H1 (cell line): ENCODE measurements at regions not wholly inside any gene's neighbourhood (a gene's known extent, or its start where the extent isn't known, plus 50 kb on each side); places are given as distances from the start of the nearest gene placed in this dataset.

Experiments
- CTCF ChIA-PET: fragments of 300-600 bp; sonication (Branson Sonifier 250); formaldehyde crosslinking; loops from one replicate; lab custom pipeline; 2021; ENCODE audit not compliant: partially characterized antibody; lab: Charles Lee
- POLR2A ChIA-PET: fragments of 300-600 bp; sonication (Branson Sonifier 250); formaldehyde crosslinking; loops from one replicate; lab custom pipeline; 2021; ENCODE audit warnings: inconsistent platforms; ENCODE audit not compliant: partially characterized antibody; lab: Charles Lee
- DNase-seq, 2 experiments: peaks; one replicate each; pipeline versions ENCODE4 v3.0.0 to v3.0.0-alpha.2; 2010 to 2022; ENCODE audit warnings: low spot score in 2 of 2, low read depth in 1 of 2, mixed read lengths in 1 of 2
- FAIRE-seq: peaks from 2 replicates; lab custom pipeline; 2011; peaks lifted over from hg19 to GRCh38; lab: Jason Lieb, UNC
- H2AFZ ChIP-seq: 2 replicates; pipeline ENCODE4 v1.8.1; 2012; ENCODE audit warnings: low read length, inconsistent platforms
- H2AK5ac ChIP-seq: 2 replicates; pipeline ENCODE4 v1.6.1; 2013; ENCODE audit warnings: low read depth, low read length
- H2BK120ac ChIP-seq: replicated peaks from 2 replicates; pipeline ENCODE3; 2013; ENCODE audit warnings: low read depth, low read length, inconsistent platforms
- H2BK12ac ChIP-seq: 2 replicates; pipeline ENCODE4 v1.6.1; 2013; ENCODE audit warnings: low read depth, low read length
- H2BK15ac ChIP-seq: 2 replicates; pipeline ENCODE4 v1.6.1; 2013; ENCODE audit warnings: low read length
- H2BK20ac ChIP-seq: 2 replicates; pipeline ENCODE4 v1.6.1; 2013; ENCODE audit warnings: low read length
- H2BK5ac ChIP-seq: 2 replicates; pipeline ENCODE4 v1.6.1; 2013; ENCODE audit warnings: low read depth, low read length
- H3K14ac ChIP-seq: 2 replicates; pipeline ENCODE4 v1.6.1; 2013; ENCODE audit warnings: inconsistent platforms; ENCODE audit not compliant: insufficient read length
- H3K18ac ChIP-seq: 2 replicates; pipeline ENCODE4 v1.6.1; 2013; ENCODE audit warnings: low read length; ENCODE audit errors: extremely low read depth
- H3K23ac ChIP-seq: 2 replicates; pipeline ENCODE4 v1.6.1; 2013; ENCODE audit warnings: inconsistent platforms; ENCODE audit not compliant: insufficient read length
- H3K23me2 ChIP-seq: 2 replicates; pipeline ENCODE4 v1.6.1; 2013; ENCODE audit warnings: low read depth, low read length
- H3K27ac ChIP-seq: 2 replicates; pipeline ENCODE4 v1.6.1; 2011; ENCODE audit warnings: low read depth, low read length, inconsistent platforms
- H3K27me3 ChIP-seq, 4 experiments: replicated peaks in 1 of 4; 1 replicate in 1 of 4; 2 replicates in 3 of 4; pipeline versions ENCODE4 v1.6.1 to v1.8.1; 2011 to 2013; ENCODE audit warnings: low read length in 3 of 4, mild to moderate bottlenecking in 3 of 4, inconsistent platforms in 2 of 4, mixed read lengths in 2 of 4, moderate library complexity in 1 of 4; ENCODE audit not compliant: control insufficient read depth in 3 of 4, insufficient read depth in 3 of 4; ENCODE audit errors: extremely low read depth in 1 of 4
- H3K36me3 ChIP-seq, 4 experiments: 2 replicates each; pipeline versions ENCODE4 v1.6.1 to v1.8.1; 2011 to 2013; ENCODE audit warnings: mild to moderate bottlenecking in 4 of 4, low read length in 3 of 4, moderate library complexity in 2 of 4, control low read depth in 1 of 4, inconsistent platforms in 1 of 4; ENCODE audit not compliant: insufficient read depth in 4 of 4, control insufficient read depth in 2 of 4
- H3K4ac ChIP-seq: replicated peaks from 2 replicates; pipeline ENCODE3; 2013; ENCODE audit warnings: low read length, low read depth, mixed read lengths, inconsistent platforms; ENCODE audit not compliant: insufficient read length
- H3K4me1 ChIP-seq, 4 experiments: replicated peaks in 1 of 4; 1 replicate in 1 of 4; 2 replicates in 3 of 4; pipeline versions ENCODE4 v1.6.1 to v1.8.1; 2011 to 2013; ENCODE audit warnings: low read length in 3 of 4, inconsistent platforms in 2 of 4, mixed read lengths in 1 of 4; ENCODE audit not compliant: insufficient read depth in 4 of 4, control insufficient read depth in 3 of 4
- H3K4me2 ChIP-seq, 2 experiments: 2 replicates each; pipeline versions ENCODE4 v1.6.1 to v1.8.1; 2011 to 2013; ENCODE audit warnings: low read depth in 2 of 2, low read length in 2 of 2, control low read depth in 1 of 2, inconsistent platforms in 1 of 2, mild to moderate bottlenecking in 1 of 2; ENCODE audit not compliant: insufficient read depth in 1 of 2
- H3K4me3 ChIP-seq, 4 experiments: fragments of 200-600, 300-600 bp in 1 of 4; sonication (generic), shearing (Covaris generic), sonication (Bioruptor Twin) in 1 of 4; 2 replicates each; pipeline versions ENCODE4 v1.5.1 to v1.8.1; 2011 to 2016; ENCODE audit warnings: low read length in 4 of 4, low read depth in 3 of 4, control low read depth in 2 of 4, inconsistent platforms in 2 of 4, mild to moderate bottlenecking in 2 of 4, mixed read lengths in 1 of 4, moderate library complexity in 1 of 4; ENCODE audit not compliant: insufficient read depth in 2 of 4; ENCODE audit errors: extremely low read depth in 1 of 4
- H3K56ac ChIP-seq: replicated peaks from 2 replicates; pipeline ENCODE3; 2013; ENCODE audit warnings: low read depth, mild to moderate bottlenecking, mixed read lengths, low read length, inconsistent platforms; ENCODE audit not compliant: insufficient read length
- H3K79me1 ChIP-seq: 2 replicates; pipeline ENCODE4 v1.6.1; 2013; ENCODE audit warnings: low read depth, low read length, control low read depth
- H3K79me2 ChIP-seq, 2 experiments: 2 replicates each; pipeline versions ENCODE4 v1.6.1 to v1.8.1; 2012 to 2013; ENCODE audit warnings: low read length in 2 of 2, mild to moderate bottlenecking in 2 of 2, inconsistent platforms in 1 of 2; ENCODE audit not compliant: insufficient read depth in 2 of 2, control insufficient read depth in 1 of 2
- H3K9ac ChIP-seq, 4 experiments: replicated peaks in 1 of 4; 1 replicate in 1 of 4; 2 replicates in 3 of 4; pipeline versions ENCODE4 v1.6.1 to v1.8.1; 2011 to 2013; ENCODE audit warnings: low read depth in 3 of 4, low read length in 3 of 4, control low read depth in 2 of 4, mild to moderate bottlenecking in 2 of 4, moderate library complexity in 2 of 4, inconsistent platforms in 1 of 4; ENCODE audit errors: extremely low read depth in 1 of 4
- H3K9me3 ChIP-seq, 2 experiments: 2 replicates each; pipeline versions ENCODE4 v1.6.1 to v1.8.1; 2012 to 2013; ENCODE audit warnings: mild to moderate bottlenecking in 2 of 2, moderate library complexity in 2 of 2, control low read depth in 1 of 2, inconsistent platforms in 1 of 2, low read depth in 1 of 2, low read length in 1 of 2, mixed read lengths in 1 of 2; ENCODE audit not compliant: insufficient read depth in 2 of 2
- H4K20me1 ChIP-seq, 2 experiments: replicated peaks in 1 of 2; 2 replicates each; pipeline versions ENCODE3 to v1.8.1; 2011 to 2013; ENCODE audit warnings: inconsistent platforms in 2 of 2, low read length in 2 of 2, mild to moderate bottlenecking in 1 of 2; ENCODE audit not compliant: insufficient read depth in 2 of 2, control insufficient read depth in 1 of 2
- H4K5ac ChIP-seq: 2 replicates; pipeline ENCODE4 v1.6.1; 2013; ENCODE audit warnings: low read length, low read depth, mixed read lengths, inconsistent platforms; ENCODE audit not compliant: insufficient read length
- H4K8ac ChIP-seq: 2 replicates; pipeline ENCODE4 v1.8.0; 2013; ENCODE audit warnings: mild to moderate bottlenecking, moderate library complexity, low read length, inconsistent platforms; ENCODE audit not compliant: insufficient read depth; ENCODE audit errors: extremely low read depth
- H4K91ac ChIP-seq: replicated peaks from 2 replicates; pipeline ENCODE3; 2013; ENCODE audit warnings: low read length, mixed read lengths, inconsistent platforms; ENCODE audit not compliant: insufficient read length
- ATF2 ChIP-seq: IDR thresholded peaks from 2 replicates; pipeline ENCODE4 v1.6.1; 2012; ENCODE audit warnings: low read length, inconsistent platforms
- BACH1 ChIP-seq: IDR thresholded peaks from 2 replicates; pipeline ENCODE4 v1.6.1; 2012; ENCODE audit warnings: low read length, improper control_type of control experiment
- BCL11A ChIP-seq, 2 experiments: IDR thresholded peaks; one replicate each; pipeline ENCODE4 v1.6.1; 2011; ENCODE audit warnings: low read depth in 2 of 2, low read length in 2 of 2, mild to moderate bottlenecking in 2 of 2
- CBX8 ChIP-seq: fragments of 300-800, 300-1000 bp; sonication (generic); IDR thresholded peaks from 2 replicates; pipeline ENCODE4 v1.7.1; 2016; ENCODE audit warnings: low read depth, low read length, borderline replicate concordance
- EP300 ChIP-seq, 2 experiments: IDR thresholded peaks; 1 replicate in 1 of 2; 2 replicates in 1 of 2; pipeline ENCODE4 v1.6.1; 2011 to 2012; ENCODE audit warnings: low read depth in 2 of 2, low read length in 2 of 2, mild to moderate bottlenecking in 2 of 2, borderline replicate concordance in 1 of 2, inconsistent platforms in 1 of 2, moderate library complexity in 1 of 2
- EZH2 ChIP-seq: fragments of 200-600 bp; sonication (generic); IDR thresholded peaks from 2 replicates; pipeline ENCODE4 v1.7.1; 2012; ENCODE audit warnings: low read depth, mild to moderate bottlenecking, moderate library complexity, low read length, inconsistent platforms; ENCODE audit not compliant: severe bottlenecking
- JUN ChIP-seq: IDR thresholded peaks from 2 replicates; pipeline ENCODE4 v1.6.1; 2011; ENCODE audit warnings: low read depth, mild to moderate bottlenecking, improper control_type of control experiment, low read length
- PHF8 ChIP-seq: fragments of 200-600 bp; sonication (generic); conservative IDR thresholded peaks from 2 replicates; pipeline ENCODE4 v1.7.1; 2012; ENCODE audit warnings: low read depth, mild to moderate bottlenecking, inconsistent platforms, low read length, moderate library complexity
- RFX5 ChIP-seq: IDR thresholded peaks from 2 replicates; pipeline ENCODE4 v1.6.1; 2011; ENCODE audit warnings: low read depth, low read length, improper control_type of control experiment, borderline replicate concordance
- RXRA ChIP-seq: IDR thresholded peaks from 2 replicates; pipeline ENCODE4 v1.6.1; 2011; ENCODE audit warnings: low read depth, mild to moderate bottlenecking, low read length, moderate library complexity; ENCODE audit not compliant: insufficient read depth
- SIX5 ChIP-seq: IDR thresholded peaks from 2 replicates; pipeline ENCODE4 v1.6.1; 2011; ENCODE audit warnings: mild to moderate bottlenecking, low read depth, low read length
- SRF ChIP-seq: IDR thresholded peaks from 2 replicates; pipeline ENCODE4 v1.6.1; 2011; ENCODE audit warnings: mild to moderate bottlenecking, low read depth, low read length, moderate library complexity
- TBP ChIP-seq: IDR thresholded peaks from 2 replicates; pipeline ENCODE4 v1.6.1; 2011; ENCODE audit warnings: low read depth, low read length, improper control_type of control experiment
- YY1 ChIP-seq: IDR thresholded peaks from 2 replicates; pipeline ENCODE4 v1.6.1; 2011; ENCODE audit warnings: low read depth, mild to moderate bottlenecking, low read length
- WGBS, 2 experiments: shearing (Covaris generic) in 1 of 2; methylation state at CpG; one replicate each; pipeline versions ENCODE4 v1.1.6 to v1.1.7; 2013 to 2015; ENCODE audit warnings: low lambda C conversion rate in 2 of 2, mixed read lengths in 2 of 2, inconsistent platforms in 1 of 2, low coverage in 1 of 2, missing lambda C conversion rate in 1 of 2; ENCODE audit not compliant: insufficient replicate concordance in 2 of 2, insufficient coverage in 1 of 2, insufficient read length in 1 of 2; ENCODE audit errors: extremely low coverage in 1 of 2, missing lambda C conversion rate in 1 of 2; 5-methylcytosine and 5-hydroxymethylcytosine counted together

GRCh38 chr6:137968455-137968804 is 101.4 kb downstream of the TNFAIP3 start:
- H3K79me1 ChIP-seq, result no peaks in the 10 kb centered on the region
- no peak overlapping the region for H3K18ac ChIP-seq
- H2AK5ac ChIP-seq, result no peak overlapping the region
- no peaks in the 10 kb centered on the region; a peak in 1 of 7 replicates for H3K27me3 ChIP-seq
- no peak overlapping the region for H3K4ac ChIP-seq
- H3K23me2 ChIP-seq, result no peaks in the 10 kb centered on the region; the same call in 1 of the 2 replicates
- DNase-seq, result no peak
- H3K4me1 ChIP-seq, result no peaks in the 10 kb centered on the region
- H3K4me2 ChIP-seq, result no peak overlapping the region
- 87% methylated on average over 5 of the region's 5 CpGs; no CpG with 5 or more reads in 1 of the 2 experiments for WGBS, 2 experiments
- FAIRE-seq, result no peak
- H3K56ac ChIP-seq, result no peak overlapping the region
- no peak overlapping the region for H3K9ac ChIP-seq
- no peak overlapping the region for H4K91ac ChIP-seq
- H3K79me2 ChIP-seq, result no peaks in the 10 kb centered on the region
- no peak overlapping the region for H2BK120ac ChIP-seq
- H3K36me3 ChIP-seq, result no peaks in the 10 kb centered on the region
- H4K8ac ChIP-seq, result no peak overlapping the region
- no peaks in the 10 kb centered on the region for H3K9me3 ChIP-seq
- no peak overlapping the region for H3K14ac ChIP-seq
- no peak overlapping the region for H3K4me3 ChIP-seq
- CTCF ChIA-PET, result interaction anchor here (2.2 kb wide), 1 partner anchor 24 kb away, joined by 10 read pairs; no protein-coding TSS in a partner anchor
- no peaks in the 10 kb centered on the region for H4K20me1 ChIP-seq
- no peak overlapping the region for H3K27ac ChIP-seq
- H3K23ac ChIP-seq, result no peak overlapping the region
- no peak overlapping the region for H2BK12ac ChIP-seq
- H2BK20ac ChIP-seq, result no peak overlapping the region
- no peak overlapping the region for H2BK15ac ChIP-seq
- POLR2A ChIA-PET, result no interaction called here
- no peak overlapping the region for H2AFZ ChIP-seq
- H4K5ac ChIP-seq, result no peak overlapping the region
- no peak overlapping the region for H2BK5ac ChIP-seq
- TF ChIP-seq SRF (no peak), EP300 (IDR thresholded peaks at IDR 0.05; ENCODE audit: borderline replicate concordance in 1 of 2, low read depth in 2 of 2, low read length in 2 of 2) (no peak), JUN (no peak), RFX5 (no peak), SIX5 (no peak), TBP (no peak), RXRA (no peak), EZH2 (no peak), YY1 (no peak), ATF2 (no peak), PHF8 (no peak), CBX8 (no peak), BACH1 (no peak), BCL11A (IDR thresholded peaks at IDR 0.05; ENCODE audit: low read depth in 2 of 2, low read length in 2 of 2) (no peak)
